ENCODE measurements at regions not wholly inside any gene's neighbourhood (a gene's known extent, or its start where the extent isn't known, plus 50 kb on each side); places are given as distances from the start of the nearest gene placed in this dataset.

GRCh38 chr5:159385536-159385935, 55.2 kb upstream of the IL12B start:
- peaks cover 9 to 64% (median 16%) of the 10 kb centered on the region in 7 donors for H3K9me3 Mint-ChIP-seq
- Histone ChIP-seq H3K36me3 (ENCODE audit: control insufficient read depth, insufficient read depth, low read length) (no peaks in the 10 kb centered on the region), H3K9me3 (ENCODE audit: control insufficient read depth in 2 of 2, low read length in 2 of 2) (peaks cover 25 to 36% of the 10 kb centered on the region in 2 experiments), H3K27me3 (ENCODE audit: control insufficient read depth, insufficient read depth, low read length) (no peaks in the 10 kb centered on the region), H3K27ac (ENCODE audit: insufficient read depth, low read length, poor library complexity, severe bottlenecking) (no peak overlapping the region), H3K4me1 (ENCODE audit: control insufficient read depth, insufficient read depth, low read length, poor library complexity, severe bottlenecking) (no peaks in the 10 kb centered on the region), H3K4me3 (ENCODE audit: low read depth, low read length) (no peak overlapping the region)
- no peaks in the 10 kb centered on the region for H3K4me1 Mint-ChIP-seq
- H3K36me3 Mint-ChIP-seq, result peaks cover 4% of the 10 kb centered on the region
- no peak overlapping the region for H3K27ac Mint-ChIP-seq
- peak overlapping the region in 1 of 4 donors; percentile 80 for H3K4me3 Mint-ChIP-seq
- no peak for ATAC-seq (ENCODE audit: low read depth in 2 of 2)
- DNase-seq, result no peak
- H3K27me3 Mint-ChIP-seq, result peaks cover 9% of the 10 kb centered on the region

- Mint-ChIP-seq H3K9me3 (peaks cover 7 to 59% (median 16%) of the 10 kb centered on the region in 7 donors), H3K4me1 (no peaks in the 10 kb centered on the region), H3K4me3 (peak overlapping the region in 1 of 4 donors; percentile 80), H3K36me3 (peaks cover 4% of the 10 kb centered on the region), H3K27ac (no peak overlapping the region), H3K27me3 (peaks cover 5% of the 10 kb centered on the region)
- peaks cover 25 to 36% of the 10 kb centered on the region in 2 experiments for H3K9me3 ChIP-seq (ENCODE audit: control insufficient read depth in 2 of 2, low read length in 2 of 2)
- H3K36me3 ChIP-seq (ENCODE audit: control insufficient read depth, insufficient read depth, low read length), result no peaks in the 10 kb centered on the region
- DNase-seq (no peak), ATAC-seq (ENCODE audit: low read depth in 2 of 2) (no peak)
- H3K27me3 ChIP-seq (ENCODE audit: control insufficient read depth, insufficient read depth, low read length), result no peaks in the 10 kb centered on the region
- H3K4me1 ChIP-seq (ENCODE audit: control insufficient read depth, insufficient read depth, low read length, poor library complexity, severe bottlenecking), result no peaks in the 10 kb centered on the region
- no peak overlapping the region for H3K4me3 ChIP-seq (ENCODE audit: low read depth, low read length)
- H3K27ac ChIP-seq (ENCODE audit: insufficient read depth, low read length, poor library complexity, severe bottlenecking), result no peak overlapping the region
Observed at GRCh38 chr5:159386028-159386711, 55.9 kb upstream of the IL12B start.

GRCh38 chr5:159392871-159393270, 62.6 kb upstream of the IL12B start:
- no peak overlapping the region for H3K4me3 Mint-ChIP-seq
- H3K36me3 Mint-ChIP-seq, result no peaks in the 10 kb centered on the region
- Histone ChIP-seq H3K4me1 (ENCODE audit: control insufficient read depth, insufficient read depth, low read length, poor library complexity, severe bottlenecking) (no peaks in the 10 kb centered on the region), H3K4me3 (ENCODE audit: low read depth, low read length) (no peak overlapping the region), H3K27me3 (ENCODE audit: control insufficient read depth, insufficient read depth, low read length) (peaks cover 5% of the 10 kb centered on the region), H3K27ac (ENCODE audit: insufficient read depth, low read length, poor library complexity, severe bottlenecking) (no peak overlapping the region), H3K9me3 (ENCODE audit: control insufficient read depth in 2 of 2, low read length in 2 of 2) (peaks cover under 1 to 3% of the 10 kb centered on the region in 2 experiments), H3K36me3 (ENCODE audit: control insufficient read depth, insufficient read depth, low read length) (no peaks in the 10 kb centered on the region)
- H3K27me3 Mint-ChIP-seq, result no peaks in the 10 kb centered on the region
- no peak overlapping the region for H3K27ac Mint-ChIP-seq
- H3K4me1 Mint-ChIP-seq, result no peaks in the 10 kb centered on the region
- no peak for ATAC-seq (ENCODE audit: low read depth in 2 of 2)
- DNase-seq, result no peak
- H3K9me3 Mint-ChIP-seq, result peaks cover 0 to 17% (median 4%) of the 10 kb centered on the region in 7 donors

GRCh38 chr5:159393854-159394274, 63.6 kb upstream of the IL12B start:
- ATAC-seq (ENCODE audit: low read depth in 2 of 2) (no peak), DNase-seq (no peak)
- Histone ChIP-seq H3K36me3 (ENCODE audit: control insufficient read depth, insufficient read depth, low read length) (no peaks in the 10 kb centered on the region), H3K4me1 (ENCODE audit: control insufficient read depth, insufficient read depth, low read length, poor library complexity, severe bottlenecking) (no peaks in the 10 kb centered on the region), H3K9me3 (ENCODE audit: control insufficient read depth in 2 of 2, low read length in 2 of 2) (peaks cover 0 to 3% of the 10 kb centered on the region in 2 experiments), H3K27me3 (ENCODE audit: control insufficient read depth, insufficient read depth, low read length) (peaks cover 5% of the 10 kb centered on the region), H3K27ac (ENCODE audit: insufficient read depth, low read length, poor library complexity, severe bottlenecking) (no peak overlapping the region), H3K4me3 (ENCODE audit: low read depth, low read length) (no peak overlapping the region)
- no peaks in the 10 kb centered on the region for H3K4me1 Mint-ChIP-seq
- H3K27me3 Mint-ChIP-seq, result no peaks in the 10 kb centered on the region
- no peaks in the 10 kb centered on the region for H3K36me3 Mint-ChIP-seq
- H3K9me3 Mint-ChIP-seq, result peaks cover 0 to 9% (median 4%) of the 10 kb centered on the region in 7 donors
- H3K27ac Mint-ChIP-seq, result no peak overlapping the region
- H3K4me3 Mint-ChIP-seq, result no peak overlapping the region

GRCh38 chr5:159395202-159395601, 64.9 kb upstream of the IL12B start:
- H3K27ac Mint-ChIP-seq, result no peak overlapping the region
- no peaks in the 10 kb centered on the region for H3K36me3 Mint-ChIP-seq
- H3K9me3 Mint-ChIP-seq, result peaks cover 0 to 4% (median 0%) of the 10 kb centered on the region in 7 donors

GRCh38 chr5:159398936-159399335, 68.6 kb upstream of the IL12B start:
- H3K27me3 Mint-ChIP-seq, result peaks cover 6% of the 10 kb centered on the region
- no peaks in the 10 kb centered on the region for H3K9me3 ChIP-seq (ENCODE audit: control insufficient read depth in 2 of 2, low read length in 2 of 2)
- H3K4me3 ChIP-seq (ENCODE audit: low read depth, low read length), result no peak overlapping the region
- H3K27ac ChIP-seq (ENCODE audit: insufficient read depth, low read length, poor library complexity, severe bottlenecking), result no peak overlapping the region
- ATAC-seq (ENCODE audit: low read depth in 2 of 2) (no peak), DNase-seq (no peak)
- no peaks in the 10 kb centered on the region for H3K4me1 ChIP-seq (ENCODE audit: control insufficient read depth, insufficient read depth, low read length, poor library complexity, severe bottlenecking)
- H3K36me3 Mint-ChIP-seq, result no peaks in the 10 kb centered on the region
- H3K4me1 Mint-ChIP-seq, result no peaks in the 10 kb centered on the region
- no peaks in the 10 kb centered on the region for H3K9me3 Mint-ChIP-seq
- H3K36me3 ChIP-seq (ENCODE audit: control insufficient read depth, insufficient read depth, low read length), result no peaks in the 10 kb centered on the region
- peaks cover 10% of the 10 kb centered on the region for H3K27me3 ChIP-seq (ENCODE audit: control insufficient read depth, insufficient read depth, low read length)
- H3K4me3 Mint-ChIP-seq, result no peak overlapping the region
- peak overlapping the region in 1 of 3 donors; percentile 43 for H3K27ac Mint-ChIP-seq

More at GRCh38 chr5:159395202-159395601, 64.9 kb upstream of the IL12B start:
- Histone ChIP-seq H3K36me3 (ENCODE audit: control insufficient read depth, insufficient read depth, low read length) (no peaks in the 10 kb centered on the region), H3K27ac (ENCODE audit: insufficient read depth, low read length, poor library complexity, severe bottlenecking) (no peak overlapping the region), H3K27me3 (ENCODE audit: control insufficient read depth, insufficient read depth, low read length) (peaks cover 5% of the 10 kb centered on the region), H3K9me3 (ENCODE audit: control insufficient read depth in 2 of 2, low read length in 2 of 2) (no peaks in the 10 kb centered on the region), H3K4me1 (ENCODE audit: control insufficient read depth, insufficient read depth, low read length, poor library complexity, severe bottlenecking) (no peaks in the 10 kb centered on the region), H3K4me3 (ENCODE audit: low read depth, low read length) (no peak overlapping the region)
- ATAC-seq (ENCODE audit: low read depth in 2 of 2), result no peak
- no peak for DNase-seq
- Mint-ChIP-seq H3K27me3 (no peaks in the 10 kb centered on the region), H3K4me1 (no peaks in the 10 kb centered on the region), H3K4me3 (no peak overlapping the region)

- Histone ChIP-seq H3K27me3 (ENCODE audit: control insufficient read depth, insufficient read depth, low read length) (peaks cover 5% of the 10 kb centered on the region), H3K4me1 (ENCODE audit: control insufficient read depth, insufficient read depth, low read length, poor library complexity, severe bottlenecking) (no peaks in the 10 kb centered on the region), H3K27ac (ENCODE audit: insufficient read depth, low read length, poor library complexity, severe bottlenecking) (no peak overlapping the region), H3K9me3 (ENCODE audit: control insufficient read depth in 2 of 2, low read length in 2 of 2) (no peaks in the 10 kb centered on the region), H3K36me3 (ENCODE audit: control insufficient read depth, insufficient read depth, low read length) (no peaks in the 10 kb centered on the region), H3K4me3 (ENCODE audit: low read depth, low read length) (no peak overlapping the region)
- no peak overlapping the region for H3K4me3 Mint-ChIP-seq
- no peak overlapping the region for H3K27ac Mint-ChIP-seq
- H3K4me1 Mint-ChIP-seq, result no peaks in the 10 kb centered on the region
- H3K27me3 Mint-ChIP-seq, result peaks cover 15% of the 10 kb centered on the region
- ATAC-seq (ENCODE audit: low read depth in 2 of 2) (no peak), DNase-seq (no peak)
- no peaks in the 10 kb centered on the region for H3K9me3 Mint-ChIP-seq
- H3K36me3 Mint-ChIP-seq, result no peaks in the 10 kb centered on the region
Observed at GRCh38 chr5:159400476-159400875, 70.2 kb upstream of the IL12B start.

GRCh38 chr5:159402311-159402710, 72.0 kb upstream of the IL12B start:
- Histone ChIP-seq H3K4me1 (ENCODE audit: control insufficient read depth, insufficient read depth, low read length, poor library complexity, severe bottlenecking) (no peaks in the 10 kb centered on the region), H3K27me3 (ENCODE audit: control insufficient read depth, insufficient read depth, low read length) (peaks cover 7% of the 10 kb centered on the region), H3K36me3 (ENCODE audit: control insufficient read depth, insufficient read depth, low read length) (no peaks in the 10 kb centered on the region), H3K27ac (ENCODE audit: insufficient read depth, low read length, poor library complexity, severe bottlenecking) (no peak overlapping the region), H3K9me3 (ENCODE audit: control insufficient read depth in 2 of 2, low read length in 2 of 2) (no peaks in the 10 kb centered on the region), H3K4me3 (ENCODE audit: low read depth, low read length) (no peak overlapping the region)
- H3K36me3 Mint-ChIP-seq, result peaks cover 3% of the 10 kb centered on the region
- peaks cover 24% of the 10 kb centered on the region for H3K27me3 Mint-ChIP-seq
- ATAC-seq (ENCODE audit: low read depth in 2 of 2) (no peak), DNase-seq (no peak)
- no peak overlapping the region for H3K4me3 Mint-ChIP-seq
- no peak overlapping the region for H3K27ac Mint-ChIP-seq
- H3K9me3 Mint-ChIP-seq, result peaks cover 0 to 6% (median 0%) of the 10 kb centered on the region in 7 donors
- H3K4me1 Mint-ChIP-seq, result no peaks in the 10 kb centered on the region

Data from CD4-positive, CD25-positive, alpha-beta regulatory T cell (primary cell).